Large intestine (tissue), 3 donors: ENCODE measurements at regions not wholly inside any gene's neighbourhood (a gene's known extent, or its start where the extent isn't known, plus 50 kb on each side); places are given as distances from the start of the nearest gene placed in this dataset.

Experiments used
- DNase-seq, 2 donors: peaks; one replicate each; pipeline versions ENCODE4 v3.0.0 to v3.0.0-alpha.2; 2013
- H3K27ac ChIP-seq: one replicate; pipeline ENCODE4 v1.5.1; 2013; ENCODE audit warnings: low read length
- H3K27me3 ChIP-seq: 2 replicates; pipeline ENCODE4 v1.6.1; 2013; ENCODE audit warnings: low read length; ENCODE audit not compliant: control insufficient read depth, insufficient read depth
- H3K36me3 ChIP-seq: 2 replicates; pipeline ENCODE4 v1.6.1; 2013; ENCODE audit warnings: low read length; ENCODE audit not compliant: control insufficient read depth, insufficient read depth
- H3K4me1 ChIP-seq: one replicate; pipeline ENCODE4 v1.6.1; 2013; ENCODE audit warnings: low read length; ENCODE audit not compliant: control insufficient read depth, insufficient read depth
- H3K4me3 ChIP-seq: one replicate; pipeline ENCODE4 v1.5.1; 2013; ENCODE audit warnings: low read length
- H3K9me3 ChIP-seq: one replicate; pipeline ENCODE4 v1.6.1; 2013; ENCODE audit warnings: mild to moderate bottlenecking, low read depth, low read length, moderate library complexity; ENCODE audit not compliant: control insufficient read depth
- WGBS: methylation state at CpG from one replicate; pipeline ENCODE4 v1.1.5; 2013; ENCODE audit warnings: low lambda C conversion rate; ENCODE audit not compliant: insufficient coverage; 5-methylcytosine and 5-hydroxymethylcytosine counted together

DNA sequence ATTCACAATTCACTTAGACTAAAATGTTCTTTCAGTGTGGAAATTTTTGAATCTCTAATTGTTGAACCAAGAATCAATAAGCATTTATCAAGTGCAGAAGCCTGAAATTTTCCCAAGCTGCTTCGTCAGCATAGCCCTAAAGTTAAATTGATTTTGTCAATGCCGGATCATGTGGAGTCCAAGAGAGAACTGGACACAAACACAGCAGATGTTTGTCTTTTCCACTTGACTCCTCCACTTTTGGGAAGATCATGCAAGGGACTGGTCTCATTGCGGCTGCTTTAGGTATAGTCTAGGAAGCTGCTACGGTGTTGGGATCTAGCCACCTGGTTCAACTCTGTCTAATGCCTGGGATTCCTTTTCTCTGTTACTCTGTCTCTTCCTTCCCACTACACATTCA, 95.7 kb downstream of the CYB561 start:
- no peak for DNase-seq
- H3K27ac ChIP-seq, result no peak overlapping the region
- no peaks in the 10 kb centered on the region for H3K4me1 ChIP-seq
- H3K9me3 ChIP-seq, result no peaks in the 10 kb centered on the region
- no peak overlapping the region for H3K4me3 ChIP-seq
- no peaks in the 10 kb centered on the region for H3K36me3 ChIP-seq
- no peaks in the 10 kb centered on the region for H3K27me3 ChIP-seq
- no CpG with 5 or more reads among the region's 4 CpGs for WGBS

DNA sequence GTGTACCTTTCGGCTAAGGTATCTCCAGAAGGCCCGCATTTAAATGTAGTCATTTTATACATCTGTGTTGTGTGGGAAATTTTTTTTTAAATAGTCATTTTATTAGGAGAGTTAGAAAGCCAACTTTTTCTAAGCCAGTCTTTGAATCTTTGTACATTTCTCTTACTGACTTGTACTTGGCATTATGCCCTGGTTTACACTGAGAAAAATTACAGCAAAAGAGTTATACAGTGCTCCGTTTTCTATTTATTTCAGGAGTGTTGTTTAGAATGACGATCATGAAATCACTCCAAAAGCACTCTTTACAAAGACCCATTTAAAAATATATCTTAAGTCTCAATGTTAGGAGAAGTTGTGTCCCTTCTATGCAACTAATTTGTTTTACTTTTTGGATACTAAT, 91.8 kb downstream of the CYB561 start:
- DNase-seq, result no peak
- H3K4me1 ChIP-seq, result peaks cover 21% of the 10 kb centered on the region
- no peak overlapping the region for H3K27ac ChIP-seq
- WGBS, result 90% methylated on average over 2 of the region's 4 CpGs
- H3K27me3 ChIP-seq, result no peaks in the 10 kb centered on the region
- no peak overlapping the region for H3K4me3 ChIP-seq
- H3K36me3 ChIP-seq, result no peaks in the 10 kb centered on the region
- no peaks in the 10 kb centered on the region for H3K9me3 ChIP-seq

DNA sequence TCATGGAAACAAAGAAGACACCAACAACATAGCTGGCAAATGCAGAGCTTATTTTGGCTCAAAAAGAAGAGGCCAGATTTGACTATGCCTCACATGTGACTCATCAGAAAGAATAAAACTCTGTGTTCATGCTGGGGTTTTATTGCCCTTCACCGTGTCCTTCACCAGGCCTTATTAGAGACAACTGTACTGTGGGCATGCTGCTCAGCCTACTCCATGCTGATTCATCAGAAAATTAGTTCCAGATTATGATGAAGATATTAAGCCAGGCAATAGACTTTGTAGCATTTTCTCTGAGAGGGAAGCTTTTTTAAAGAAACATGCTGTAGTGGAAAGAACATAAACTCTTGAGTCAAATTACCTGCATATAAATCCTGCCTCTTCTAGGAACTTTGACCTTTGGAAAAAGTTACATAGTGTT, 89.8 kb downstream of the CYB561 start:
- H3K4me3 ChIP-seq, result no peak overlapping the region
- no peaks in the 10 kb centered on the region for H3K9me3 ChIP-seq
- H3K27ac ChIP-seq, result peak overlapping the region; percentile 13
- DNase-seq, result peak; percentile 10 to 62
- peaks cover 21% of the 10 kb centered on the region for H3K4me1 ChIP-seq
- no CpG with 5 or more reads among the region's 1 CpG for WGBS
- no peaks in the 10 kb centered on the region for H3K36me3 ChIP-seq
- no peaks in the 10 kb centered on the region for H3K27me3 ChIP-seq

DNA sequence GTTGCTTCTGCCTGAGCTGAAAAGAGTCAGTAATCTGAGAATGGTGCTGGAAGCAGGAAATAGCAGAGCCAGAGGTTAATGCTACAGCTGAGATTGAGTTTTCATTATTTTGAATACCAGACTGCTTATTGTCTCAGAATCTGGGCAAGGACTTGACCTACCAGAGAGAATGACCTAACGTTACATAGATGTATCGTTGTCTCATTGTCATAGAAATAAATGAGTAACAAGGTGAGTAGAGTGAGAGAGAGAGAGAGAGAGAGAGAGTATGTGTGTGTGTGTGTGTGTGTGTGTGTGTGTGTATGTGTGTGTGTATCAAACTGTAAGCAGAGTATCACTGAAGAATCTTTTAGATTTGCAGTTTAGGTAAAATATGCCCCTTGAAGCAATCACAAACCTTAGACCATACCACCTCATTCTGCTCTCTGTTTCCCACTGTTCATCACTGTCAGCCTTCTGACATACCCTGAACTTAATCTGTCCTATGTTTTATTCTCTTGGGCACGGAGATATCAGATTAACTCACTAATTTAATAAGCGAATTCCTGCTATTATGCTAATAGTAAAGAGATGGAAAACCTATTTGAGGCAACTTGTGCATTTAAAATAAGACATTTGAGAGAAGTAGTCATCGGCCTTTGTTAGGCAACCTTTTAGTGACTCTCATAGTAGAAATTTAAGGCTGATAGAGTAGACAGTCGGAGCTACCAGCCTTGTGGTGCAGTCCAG, 87.8 kb downstream of the CYB561 start:
- peaks cover 21% of the 10 kb centered on the region for H3K4me1 ChIP-seq
- no peak overlapping the region for H3K4me3 ChIP-seq
- H3K9me3 ChIP-seq, result peaks cover 8% of the 10 kb centered on the region
- no peak overlapping the region for H3K27ac ChIP-seq
- WGBS, result 78% methylated on average over 4 of the region's 6 CpGs
- no peak for DNase-seq
- no peaks in the 10 kb centered on the region for H3K27me3 ChIP-seq
- H3K36me3 ChIP-seq, result peaks cover 3% of the 10 kb centered on the region

DNA sequence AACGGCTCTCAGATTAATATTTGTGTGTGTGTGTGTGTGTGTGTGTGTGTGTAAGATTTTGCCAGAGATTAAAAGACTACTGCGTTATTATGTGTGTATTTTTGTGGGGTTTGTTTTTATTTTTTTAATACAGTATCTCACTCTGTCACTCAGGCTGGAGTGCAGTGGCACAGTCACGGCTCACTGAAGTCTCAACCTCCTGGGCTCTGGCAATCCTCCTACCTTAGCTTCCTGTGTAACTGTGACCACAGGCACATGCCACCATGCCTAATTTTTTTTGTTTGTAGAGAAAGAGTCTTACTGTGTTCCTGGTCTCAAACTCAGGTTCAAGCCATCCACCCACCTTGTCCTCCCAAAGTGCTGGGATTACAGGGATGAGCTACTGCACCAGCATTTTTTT, 87.2 kb downstream of the CYB561 start:
- no CpG with 5 or more reads among the region's 3 CpGs for WGBS
- peaks cover 3% of the 10 kb centered on the region for H3K36me3 ChIP-seq

DNA sequence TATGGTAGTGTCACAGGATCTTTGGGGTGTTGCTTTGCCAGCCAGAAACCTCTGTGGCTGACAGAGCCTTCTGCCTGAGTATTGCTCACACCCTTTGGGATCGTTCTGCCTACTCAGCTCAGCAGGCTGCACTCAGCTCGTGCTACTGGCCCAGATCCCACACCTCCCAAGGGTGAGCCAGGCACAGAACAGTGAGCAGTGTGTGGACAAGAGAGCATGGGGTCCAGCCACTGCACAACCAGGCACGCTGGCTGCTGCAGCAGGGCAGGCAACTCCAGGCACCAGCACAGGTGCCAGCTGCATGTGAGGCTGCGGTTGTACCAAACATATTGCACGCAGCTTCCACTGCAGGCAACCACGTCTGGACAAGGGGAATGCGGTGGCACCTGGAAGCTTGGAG, 84.9 kb downstream of the CYB561 start:
- Histone ChIP-seq H3K27me3 (no peaks in the 10 kb centered on the region), H3K4me1 (peaks cover 15% of the 10 kb centered on the region), H3K4me3 (no peak overlapping the region), H3K9me3 (peaks cover 8% of the 10 kb centered on the region), H3K27ac (no peak overlapping the region), H3K36me3 (peaks cover 3% of the 10 kb centered on the region)
- WGBS, result no CpG with 5 or more reads among the region's 7 CpGs
- DNase-seq, result no peak

More for the DNA sequence above, 87.2 kb downstream of the CYB561 start:
- peaks cover 8% of the 10 kb centered on the region for H3K9me3 ChIP-seq
- no peak overlapping the region for H3K27ac ChIP-seq
- no peak for DNase-seq
- H3K4me1 ChIP-seq, result peaks cover 21% of the 10 kb centered on the region
- no peaks in the 10 kb centered on the region for H3K27me3 ChIP-seq
- H3K4me3 ChIP-seq, result no peak overlapping the region

DNA sequence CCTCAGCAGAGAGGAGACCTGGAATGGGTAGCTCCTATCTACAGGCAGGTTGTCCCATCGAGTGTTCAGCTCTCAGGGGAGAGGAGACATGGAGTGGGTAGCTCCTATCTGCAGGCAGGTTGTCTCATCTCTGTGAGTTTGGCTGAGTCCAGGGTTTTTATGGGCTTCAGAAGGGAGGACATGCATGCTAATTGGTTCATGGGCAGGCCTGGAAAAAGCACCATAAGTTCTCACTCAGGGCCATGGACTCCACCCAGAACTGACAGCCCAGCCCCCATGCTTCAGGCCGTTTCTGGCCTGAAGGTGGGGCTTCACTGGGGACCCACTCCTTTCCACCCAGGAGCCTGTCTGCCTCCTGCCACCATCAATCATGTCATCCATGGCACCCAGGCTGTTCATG, 84.0 kb downstream of the CYB561 start:
- peaks cover 3% of the 10 kb centered on the region for H3K36me3 ChIP-seq
- no CpG with 5 or more reads among the region's 2 CpGs for WGBS
- peaks cover 8% of the 10 kb centered on the region for H3K9me3 ChIP-seq
- H3K4me3 ChIP-seq, result no peak overlapping the region
- DNase-seq, result no peak
- no peaks in the 10 kb centered on the region for H3K27me3 ChIP-seq
- peaks cover 6% of the 10 kb centered on the region for H3K4me1 ChIP-seq
- no peak overlapping the region for H3K27ac ChIP-seq

DNA sequence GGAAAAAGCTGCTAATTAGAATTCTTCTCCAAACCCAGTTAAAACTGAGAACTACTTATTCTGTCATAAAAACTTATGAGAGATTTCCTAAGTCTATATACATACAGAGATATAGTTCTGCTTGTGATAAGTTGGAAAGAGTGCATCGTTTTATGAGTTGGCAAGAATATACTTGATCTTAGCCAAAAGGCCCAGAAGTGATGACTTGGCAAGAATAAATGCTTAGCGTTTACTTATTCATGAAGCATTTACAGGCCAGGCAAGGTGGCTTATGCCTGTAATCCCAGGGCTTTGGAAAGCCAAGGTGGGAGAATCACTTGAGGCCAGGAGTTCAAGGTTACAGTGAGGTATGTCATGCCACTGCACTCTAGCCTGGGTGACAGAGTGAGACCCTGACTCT, 81.7 kb downstream of the CYB561 start:
- Histone ChIP-seq H3K4me1 (no peaks in the 10 kb centered on the region), H3K27ac (no peak overlapping the region), H3K9me3 (peaks cover 8% of the 10 kb centered on the region), H3K36me3 (peaks cover 3% of the 10 kb centered on the region), H3K27me3 (no peaks in the 10 kb centered on the region), H3K4me3 (no peak overlapping the region)
- 40% methylated on average over 1 of the region's 2 CpGs for WGBS
- no peak for DNase-seq

DNA sequence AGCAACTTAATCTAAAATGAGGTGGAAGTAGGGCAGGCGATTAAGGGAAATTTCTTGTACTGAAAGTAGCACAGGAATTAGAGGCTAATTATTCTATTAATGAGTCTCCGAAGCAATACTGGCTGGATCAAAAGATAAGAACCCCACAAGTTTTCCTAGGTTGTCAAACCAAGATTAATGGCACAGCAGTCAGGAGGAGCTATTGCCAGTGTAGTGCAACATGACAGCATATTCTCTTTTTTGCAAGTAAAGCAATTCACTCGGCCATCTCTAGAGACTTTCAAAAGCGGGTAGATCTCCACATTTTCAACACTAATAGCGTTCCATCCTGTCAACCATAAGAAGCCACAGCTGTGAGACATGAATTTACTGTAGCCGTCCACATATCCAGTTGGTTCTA, 81.2 kb downstream of the CYB561 start:
- Histone ChIP-seq H3K9me3 (peaks cover 8% of the 10 kb centered on the region), H3K4me1 (no peaks in the 10 kb centered on the region), H3K4me3 (no peak overlapping the region), H3K27me3 (no peaks in the 10 kb centered on the region), H3K27ac (no peak overlapping the region), H3K36me3 (peaks cover 3% of the 10 kb centered on the region)
- no peak for DNase-seq
- 72% methylated on average over 2 of the region's 6 CpGs for WGBS

DNA sequence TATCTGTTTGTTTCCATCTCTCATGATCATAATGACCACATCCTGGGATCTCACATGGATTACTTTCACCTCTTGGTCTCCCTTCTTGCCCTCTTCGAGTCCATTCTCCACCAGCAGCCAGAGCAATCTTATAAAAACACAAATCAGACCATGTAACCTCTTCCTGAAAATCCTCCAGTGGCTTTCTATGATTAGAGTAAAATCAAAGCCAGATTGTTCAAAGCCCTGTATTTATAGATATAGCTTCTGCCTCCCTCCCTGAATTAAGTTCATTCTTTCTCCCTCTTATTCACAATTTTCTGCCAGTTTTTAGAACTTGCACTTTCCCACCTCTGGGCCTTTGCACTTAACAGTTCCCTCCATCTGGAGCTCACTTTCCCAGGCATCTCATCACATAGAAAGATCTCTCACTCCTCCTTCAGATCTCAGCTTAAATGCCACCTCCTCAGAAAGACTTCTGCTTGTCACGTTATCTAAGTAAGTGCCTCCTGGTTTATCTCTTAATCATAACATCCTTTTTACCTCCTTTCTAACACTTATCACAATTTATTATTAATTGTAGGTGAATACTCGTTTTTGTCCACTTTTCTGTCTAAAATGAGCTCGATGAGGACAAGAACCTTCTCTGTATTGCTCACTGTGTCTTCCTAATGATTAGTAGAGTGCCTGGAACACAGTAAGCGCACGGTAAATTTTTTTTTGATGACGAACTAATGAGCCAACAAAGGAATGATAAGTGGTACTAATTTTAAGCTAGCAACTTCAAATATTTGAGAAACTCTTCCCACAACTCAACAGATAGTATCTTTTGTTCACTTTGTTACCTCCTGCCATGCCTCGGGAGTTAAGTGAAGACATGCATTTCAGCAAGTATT, 80.5 kb downstream of the CYB561 start:
- no peak overlapping the region for H3K27ac ChIP-seq
- WGBS, result 83% methylated on average over 6 of the region's 8 CpGs

More for the DNA sequence above, 80.5 kb downstream of the CYB561 start:
- no peak for DNase-seq
- no peaks in the 10 kb centered on the region for H3K27me3 ChIP-seq
- H3K4me3 ChIP-seq, result no peak overlapping the region
- peaks cover 8% of the 10 kb centered on the region for H3K9me3 ChIP-seq
- peaks cover 3% of the 10 kb centered on the region for H3K36me3 ChIP-seq
- no peaks in the 10 kb centered on the region for H3K4me1 ChIP-seq
